ENCODE measurements at regions not wholly inside any gene's neighbourhood (a gene's known extent, or its start where the extent isn't known, plus 50 kb on each side); places are given as distances from the start of the nearest gene placed in this dataset.

- TF ChIP-seq, protein P1, sequence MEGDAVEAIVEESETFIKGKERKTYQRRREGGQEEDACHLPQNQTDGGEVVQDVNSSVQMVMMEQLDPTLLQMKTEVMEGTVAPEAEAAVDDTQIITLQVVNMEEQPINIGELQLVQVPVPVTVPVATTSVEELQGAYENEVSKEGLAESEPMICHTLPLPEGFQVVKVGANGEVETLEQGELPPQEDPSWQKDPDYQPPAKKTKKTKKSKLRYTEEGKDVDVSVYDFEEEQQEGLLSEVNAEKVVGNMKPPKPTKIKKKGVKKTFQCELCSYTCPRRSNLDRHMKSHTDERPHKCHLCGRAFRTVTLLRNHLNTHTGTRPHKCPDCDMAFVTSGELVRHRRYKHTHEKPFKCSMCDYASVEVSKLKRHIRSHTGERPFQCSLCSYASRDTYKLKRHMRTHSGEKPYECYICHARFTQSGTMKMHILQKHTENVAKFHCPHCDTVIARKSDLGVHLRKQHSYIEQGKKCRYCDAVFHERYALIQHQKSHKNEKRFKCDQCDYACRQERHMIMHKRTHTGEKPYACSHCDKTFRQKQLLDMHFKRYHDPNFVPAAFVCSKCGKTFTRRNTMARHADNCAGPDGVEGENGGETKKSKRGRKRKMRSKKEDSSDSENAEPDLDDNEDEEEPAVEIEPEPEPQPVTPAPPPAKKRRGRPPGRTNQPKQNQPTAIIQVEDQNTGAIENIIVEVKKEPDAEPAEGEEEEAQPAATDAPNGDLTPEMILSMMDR (IDR thresholded peaks at IDR 0.05), result no peak
- TF ChIP-seq POLR2A (IDR thresholded peaks at IDR 0.05), result no peak
These were observed 1383.8 kb upstream of the SLC10A2 start for GRCh38 chr13:104450006-104450405.

Measured in lower leg skin (tissue), 3 donors.